H7 (cell line): ENCODE measurements at regions not wholly inside any gene's neighbourhood (a gene's known extent, or its start where the extent isn't known, plus 50 kb on each side); places are given as distances from the start of the nearest gene placed in this dataset.
"Not testable (repeated sequence)": the region's sequence is repeated elsewhere in the genome, so short reads cannot be mapped to it uniquely, and the experiment has no call there.

Experiments
- DNase-seq: peaks from one replicate; pipeline ENCODE4 v3.0.0; 2012
- H3K27me3 ChIP-seq: 2 replicates; pipeline ENCODE4 v1.6.0; 2011; ENCODE audit warnings: mild to moderate bottlenecking, low read length; ENCODE audit not compliant: control insufficient read depth, insufficient read depth
- H3K36me3 ChIP-seq: replicated peaks from 2 replicates; pipeline ENCODE4 v1.5.1; 2011; ENCODE audit warnings: low read length; ENCODE audit not compliant: control insufficient read depth, insufficient read depth
- H3K4me3 ChIP-seq: 2 replicates; pipeline ENCODE4 v1.5.1; 2011; ENCODE audit warnings: low read depth, mild to moderate bottlenecking, control low read depth, low read length, moderate library complexity; ENCODE audit not compliant: insufficient read depth

GRCh38 chr6:93636987-93637664, 217.8 kb upstream of the EPHA7 start:
- peak overlapping the region; percentile 50 for H3K4me3 ChIP-seq
- not testable (repeated sequence) for H3K36me3 ChIP-seq, H3K27me3 ChIP-seq, DNase-seq

GRCh38 chr6:93624408-93624807, 205.0 kb upstream of the EPHA7 start:
- Histone ChIP-seq H3K4me3 (no peak overlapping the region), H3K27me3 (no peaks in the 10 kb centered on the region), H3K36me3 (no peaks in the 10 kb centered on the region)
- no peak for DNase-seq

DNA sequence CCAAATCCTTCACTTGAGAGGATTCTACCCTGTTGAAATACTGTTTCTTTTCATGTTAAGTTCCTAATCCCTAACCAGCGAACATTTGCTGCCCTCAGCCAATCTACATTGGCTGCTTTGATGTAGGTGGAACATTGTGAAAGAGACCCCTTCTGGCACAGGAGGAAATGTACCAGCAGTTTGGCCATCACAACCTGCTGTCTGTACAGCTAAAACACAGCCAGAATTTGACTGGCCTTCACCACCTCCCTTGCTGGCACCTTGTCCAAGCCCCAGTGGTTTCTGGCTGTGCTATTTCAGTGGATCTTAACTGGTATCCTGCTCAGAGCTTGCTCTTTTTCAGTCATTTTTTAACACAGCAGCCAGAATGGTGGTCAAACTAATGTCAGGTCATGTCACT, 202.1 kb upstream of the EPHA7 start:
- no peak for DNase-seq
- no peaks in the 10 kb centered on the region for H3K27me3 ChIP-seq
- H3K4me3 ChIP-seq = no peak overlapping the region
- no peaks in the 10 kb centered on the region for H3K36me3 ChIP-seq

GRCh38 chr6:93604951-93605350, 185.6 kb upstream of the EPHA7 start:
- Histone ChIP-seq H3K36me3 (no peaks in the 10 kb centered on the region), H3K27me3 (no peaks in the 10 kb centered on the region), H3K4me3 (no peak overlapping the region)
- no peak for DNase-seq

DNA sequence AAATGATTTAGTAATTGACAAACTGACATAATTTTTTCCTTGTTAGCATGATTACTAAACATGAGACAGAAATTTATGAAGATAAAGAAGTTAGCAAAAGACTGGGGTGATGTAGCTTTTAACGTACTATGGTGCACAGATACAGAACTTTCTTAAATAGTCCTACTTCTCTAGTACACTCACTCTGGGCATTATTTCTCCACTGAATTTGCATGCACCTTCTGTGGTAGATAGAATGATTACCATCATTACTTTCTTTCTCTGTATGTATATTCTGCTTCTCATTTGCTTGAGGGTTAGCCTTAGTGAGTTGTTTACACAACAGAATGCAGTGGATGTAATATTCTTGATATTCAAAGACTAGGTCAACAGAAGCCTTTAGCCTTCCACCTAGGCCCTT, 173.1 kb upstream of the EPHA7 start:
- Histone ChIP-seq H3K4me3 (no peak overlapping the region), H3K36me3 (no peaks in the 10 kb centered on the region), H3K27me3 (no peaks in the 10 kb centered on the region)
- no peak for DNase-seq

DNA sequence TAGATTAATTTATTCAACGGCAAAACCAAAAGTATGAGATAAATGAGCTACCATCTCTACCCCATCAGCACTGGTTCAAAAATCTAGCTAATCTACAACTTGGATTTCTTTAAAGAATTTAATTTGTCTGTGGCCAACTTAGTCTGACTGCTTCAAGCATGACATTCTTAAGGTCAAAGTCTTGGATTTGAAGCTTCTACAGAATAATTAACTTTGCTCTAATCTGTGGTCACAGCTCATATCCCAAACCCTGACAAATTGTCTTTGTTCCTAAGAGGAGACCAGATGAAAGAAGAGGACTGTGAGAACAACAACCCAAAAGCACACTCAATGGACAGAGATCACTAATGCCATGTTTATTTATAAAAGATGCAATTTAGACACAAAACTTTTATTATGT, 166.9 kb upstream of the EPHA7 start:
- H3K4me3 ChIP-seq = no peak overlapping the region
- no peaks in the 10 kb centered on the region for H3K36me3 ChIP-seq
- DNase-seq = no peak
- no peaks in the 10 kb centered on the region for H3K27me3 ChIP-seq

DNA sequence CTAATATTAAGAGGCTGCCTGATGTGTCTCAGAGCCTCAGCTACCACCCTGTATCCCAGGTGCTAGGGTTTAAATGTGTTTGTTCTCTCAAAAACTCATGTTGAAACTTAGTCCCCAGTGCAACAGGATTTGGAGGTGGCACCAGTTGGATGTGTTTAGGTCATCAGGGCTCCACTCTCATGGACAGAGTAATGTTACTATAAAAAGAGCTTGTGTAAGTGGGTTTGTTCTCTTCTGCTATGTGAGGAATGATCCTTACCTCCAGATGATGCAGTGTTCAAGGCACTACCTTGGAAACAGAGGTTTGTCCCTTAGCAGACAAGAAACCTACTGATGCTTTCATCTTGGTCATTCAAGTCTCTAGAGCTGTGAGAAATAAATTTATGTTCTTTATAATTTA, 164.9 kb upstream of the EPHA7 start:
- no peaks in the 10 kb centered on the region for H3K27me3 ChIP-seq
- H3K4me3 ChIP-seq = no peak overlapping the region
- H3K36me3 ChIP-seq = no peaks in the 10 kb centered on the region
- no peak for DNase-seq

DNA sequence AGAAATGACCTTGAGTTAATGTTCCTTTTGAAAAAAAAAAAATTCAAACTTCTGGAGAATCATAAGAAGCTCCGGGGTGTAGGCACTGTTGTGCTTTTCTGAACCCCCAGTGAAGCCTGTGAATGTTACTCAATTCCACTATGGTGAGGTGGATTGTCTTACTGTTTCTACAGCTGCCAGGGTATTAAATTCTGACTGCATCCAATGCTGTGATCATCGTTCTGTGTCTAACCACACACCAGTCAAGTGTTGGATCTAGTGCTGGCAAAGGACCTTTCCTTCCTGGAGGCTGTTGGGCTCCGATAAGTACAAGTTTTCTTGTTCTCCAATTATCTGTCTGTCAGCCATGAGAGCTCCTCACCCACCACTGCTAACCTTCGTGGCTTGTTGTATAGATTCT, 162.0 kb upstream of the EPHA7 start:
- no peak for DNase-seq
- no peaks in the 10 kb centered on the region for H3K36me3 ChIP-seq
- no peak overlapping the region for H3K4me3 ChIP-seq
- no peaks in the 10 kb centered on the region for H3K27me3 ChIP-seq

GRCh38 chr6:93580446-93580845, 161.1 kb upstream of the EPHA7 start:
- DNase-seq = no peak
- Histone ChIP-seq H3K36me3 (no peaks in the 10 kb centered on the region), H3K4me3 (no peak overlapping the region), H3K27me3 (no peaks in the 10 kb centered on the region)

DNA sequence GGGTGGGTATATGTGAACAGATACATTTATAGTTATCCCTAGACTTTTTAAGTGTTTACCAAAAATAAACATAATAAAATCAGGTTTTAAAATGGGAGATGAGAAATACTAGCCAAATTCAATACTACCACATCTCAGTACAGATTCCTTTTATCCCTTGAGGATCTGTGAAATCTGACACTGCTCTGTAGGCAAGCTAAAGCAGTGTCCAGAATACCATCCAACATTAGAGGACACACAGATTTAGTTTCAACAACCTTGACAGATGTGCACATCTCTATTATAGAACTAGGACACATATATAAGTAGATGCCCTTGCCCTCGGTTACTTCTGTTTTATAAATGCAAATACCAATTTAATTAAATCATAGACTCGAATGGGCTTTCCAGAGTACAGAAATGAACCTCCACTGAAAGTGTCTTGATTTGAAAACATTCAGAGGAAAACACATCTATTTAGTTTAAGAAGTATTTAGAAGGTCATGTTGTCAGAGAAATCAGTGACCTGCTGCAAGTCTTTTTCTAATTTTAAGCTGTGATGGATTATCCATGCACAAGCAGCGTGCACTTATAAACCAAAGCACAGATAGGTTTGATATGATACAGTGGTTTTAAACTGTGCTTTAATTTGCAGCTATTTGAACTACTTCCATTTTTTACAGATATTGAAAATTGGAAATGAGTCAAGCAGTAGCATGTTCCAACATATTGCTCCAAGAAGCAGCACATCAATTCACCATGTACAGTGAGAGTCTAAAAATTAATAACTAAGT, 156.3 kb upstream of the EPHA7 start:
- H3K36me3 ChIP-seq = no peaks in the 10 kb centered on the region
- H3K4me3 ChIP-seq = no peak overlapping the region
- DNase-seq = no peak
- no peaks in the 10 kb centered on the region for H3K27me3 ChIP-seq

DNA sequence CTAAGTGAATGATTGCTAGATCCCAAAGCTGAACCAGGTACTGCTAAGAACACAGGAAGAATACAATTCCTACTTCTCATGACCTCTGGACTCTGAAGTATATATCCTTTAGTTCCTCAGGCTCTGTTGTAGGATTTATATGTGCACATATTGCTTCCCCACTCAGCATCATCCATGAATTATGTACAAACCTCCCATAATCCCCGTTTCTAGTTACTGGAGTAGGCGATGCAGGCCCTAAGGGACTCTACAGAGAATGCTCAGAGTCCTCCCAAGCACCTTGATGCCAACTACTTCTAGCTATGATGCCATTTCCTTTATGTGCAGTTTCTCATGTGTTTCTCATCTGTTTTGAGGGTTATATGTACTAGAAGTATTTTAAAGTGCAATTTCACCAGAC, 154.9 kb upstream of the EPHA7 start:
- Histone ChIP-seq H3K27me3 (no peaks in the 10 kb centered on the region), H3K4me3 (no peak overlapping the region), H3K36me3 (no peaks in the 10 kb centered on the region)
- DNase-seq = no peak

DNA sequence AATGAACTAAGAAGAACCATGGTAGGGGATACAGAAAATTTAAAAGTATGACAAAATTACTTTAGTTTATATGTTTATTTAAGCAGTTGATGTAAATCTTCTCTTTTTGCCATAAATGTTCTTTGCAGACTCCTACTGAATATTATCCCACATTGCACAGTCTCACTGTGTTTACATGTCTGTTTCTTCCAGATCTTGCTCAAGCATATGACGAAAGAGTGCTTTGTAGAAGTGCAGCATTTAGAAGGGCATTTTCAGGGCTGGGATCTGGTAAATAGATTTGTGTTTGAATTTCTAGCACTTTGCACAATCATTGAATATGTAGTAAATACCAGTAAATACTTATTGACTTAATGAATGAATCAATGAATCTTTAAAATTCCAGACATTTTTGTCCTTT, 152.0 kb upstream of the EPHA7 start:
- DNase-seq = no peak
- H3K4me3 ChIP-seq = no peak overlapping the region
- no peaks in the 10 kb centered on the region for H3K36me3 ChIP-seq
- no peaks in the 10 kb centered on the region for H3K27me3 ChIP-seq

DNA sequence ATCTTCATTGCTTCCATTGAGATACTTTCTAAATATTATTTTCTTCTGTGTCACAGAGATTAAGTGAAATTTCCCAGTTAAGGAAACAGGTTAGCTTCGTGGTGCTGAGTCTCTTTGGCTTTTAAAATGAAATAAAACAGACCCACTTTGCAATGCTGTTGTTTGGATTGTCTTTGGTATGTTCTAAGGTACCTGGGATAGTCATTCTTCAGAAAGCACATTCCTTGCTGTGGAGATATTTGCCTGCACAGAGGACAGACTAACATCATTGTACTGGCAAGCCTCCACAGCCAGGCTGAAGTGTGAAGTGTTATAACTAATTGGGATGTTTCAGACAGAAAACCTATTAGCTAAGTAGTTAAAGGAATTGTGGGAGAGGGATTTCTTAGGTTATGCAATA, 148.8 kb upstream of the EPHA7 start:
- Histone ChIP-seq H3K4me3 (no peak overlapping the region), H3K36me3 (no peaks in the 10 kb centered on the region)
- no peak for DNase-seq

GRCh38 chr6:93567164-93567563, 147.8 kb upstream of the EPHA7 start:
- H3K4me3 ChIP-seq = no peak overlapping the region
- H3K36me3 ChIP-seq = no peaks in the 10 kb centered on the region
- no peaks in the 10 kb centered on the region for H3K27me3 ChIP-seq
- DNase-seq = no peak

More for the DNA sequence above, 148.8 kb upstream of the EPHA7 start:
- no peaks in the 10 kb centered on the region for H3K27me3 ChIP-seq

GRCh38 chr6:93566285-93566684, 146.9 kb upstream of the EPHA7 start:
- no peaks in the 10 kb centered on the region for H3K36me3 ChIP-seq
- no peaks in the 10 kb centered on the region for H3K27me3 ChIP-seq
- DNase-seq = no peak
- no peak overlapping the region for H3K4me3 ChIP-seq
